Inflammatory macrophage treated with lipopolysaccharide for 1 hour (primary cell): ENCODE measurements at regions not wholly inside any gene's neighbourhood (a gene's known extent, or its start where the extent isn't known, plus 50 kb on each side); places are given as distances from the start of the nearest gene placed in this dataset.
"Not testable (repeated sequence)": the region's sequence is repeated elsewhere in the genome, so short reads cannot be mapped to it uniquely, and the experiment has no call there.

Experiments used
- DNase-seq, 2 donors: peaks; one replicate each; pipeline ENCODE4 v3.0.0-alpha.2; 2020 to 2022

- no peak for DNase-seq
These were observed 74.1 kb upstream of the IQSEC1 start for GRCh38 chr3:13147344-13147743.

DNA sequence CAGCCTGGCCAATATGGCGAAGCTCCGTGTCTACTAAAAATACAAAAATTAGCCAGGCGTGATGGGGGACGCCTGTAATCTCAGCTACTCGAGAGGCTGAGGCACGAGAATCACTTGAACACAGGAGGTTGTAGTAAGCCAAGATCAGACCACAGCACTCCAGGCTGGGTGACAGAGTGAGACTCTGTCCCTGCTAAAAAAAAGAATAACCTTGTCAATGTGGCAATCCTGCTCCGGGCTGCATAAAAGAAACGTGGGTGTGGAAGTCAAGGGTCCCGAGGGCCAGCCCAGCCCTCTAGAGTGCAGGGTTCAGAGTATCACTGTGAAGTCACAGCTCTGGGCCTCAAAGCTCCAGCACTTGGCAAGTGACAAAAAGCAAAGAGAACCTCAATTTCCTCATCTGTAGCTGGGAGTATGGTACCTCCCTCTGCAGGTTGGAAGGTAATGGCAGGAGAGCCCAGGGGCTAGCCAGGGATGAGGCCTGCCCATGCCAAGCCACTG is 73.5 kb upstream of the IQSEC1 start:
- no peak for DNase-seq

DNA sequence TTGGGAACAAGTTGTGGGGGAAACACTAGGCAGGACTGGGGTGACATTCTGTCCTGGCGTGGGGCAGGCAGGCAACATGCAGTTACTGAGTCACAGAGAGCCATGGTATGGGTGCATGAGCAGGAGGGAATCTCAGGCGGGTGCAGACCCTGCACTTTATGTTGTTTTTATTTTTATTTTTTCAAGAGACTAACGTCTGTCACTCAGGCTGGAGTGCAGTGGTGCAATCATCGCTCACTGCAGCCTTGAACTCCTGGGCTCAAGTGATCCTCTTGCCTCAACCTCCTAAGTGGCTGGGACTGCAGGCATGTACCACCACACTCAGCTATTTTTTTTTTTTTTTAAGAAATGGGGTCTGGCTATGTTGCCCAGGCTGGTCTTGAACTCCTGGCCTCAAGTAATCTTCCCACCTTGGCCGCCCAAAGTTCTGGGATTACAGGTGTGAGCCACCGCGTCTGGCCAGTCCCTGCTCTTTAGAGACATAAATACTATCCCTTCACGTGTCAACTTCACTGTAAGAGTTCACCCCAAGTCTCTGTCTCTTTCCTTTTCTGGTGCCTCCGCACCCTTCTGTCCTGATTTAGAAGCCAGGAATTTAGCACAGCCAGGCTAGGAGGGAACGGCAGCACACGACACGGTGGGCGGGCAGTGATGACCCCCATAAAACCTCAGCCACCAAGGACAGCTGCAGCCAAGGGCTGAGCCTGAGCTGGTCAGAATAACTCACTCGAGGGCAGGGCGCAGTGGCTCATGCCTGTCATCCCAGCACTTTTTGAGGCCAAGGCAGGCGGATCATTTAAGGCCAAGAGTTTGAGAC is 72.8 kb upstream of the IQSEC1 start:
- DNase-seq: no peak

GRCh38 chr3:13145131-13145825 is 72.0 kb upstream of the IQSEC1 start:
- no peak for DNase-seq

DNA sequence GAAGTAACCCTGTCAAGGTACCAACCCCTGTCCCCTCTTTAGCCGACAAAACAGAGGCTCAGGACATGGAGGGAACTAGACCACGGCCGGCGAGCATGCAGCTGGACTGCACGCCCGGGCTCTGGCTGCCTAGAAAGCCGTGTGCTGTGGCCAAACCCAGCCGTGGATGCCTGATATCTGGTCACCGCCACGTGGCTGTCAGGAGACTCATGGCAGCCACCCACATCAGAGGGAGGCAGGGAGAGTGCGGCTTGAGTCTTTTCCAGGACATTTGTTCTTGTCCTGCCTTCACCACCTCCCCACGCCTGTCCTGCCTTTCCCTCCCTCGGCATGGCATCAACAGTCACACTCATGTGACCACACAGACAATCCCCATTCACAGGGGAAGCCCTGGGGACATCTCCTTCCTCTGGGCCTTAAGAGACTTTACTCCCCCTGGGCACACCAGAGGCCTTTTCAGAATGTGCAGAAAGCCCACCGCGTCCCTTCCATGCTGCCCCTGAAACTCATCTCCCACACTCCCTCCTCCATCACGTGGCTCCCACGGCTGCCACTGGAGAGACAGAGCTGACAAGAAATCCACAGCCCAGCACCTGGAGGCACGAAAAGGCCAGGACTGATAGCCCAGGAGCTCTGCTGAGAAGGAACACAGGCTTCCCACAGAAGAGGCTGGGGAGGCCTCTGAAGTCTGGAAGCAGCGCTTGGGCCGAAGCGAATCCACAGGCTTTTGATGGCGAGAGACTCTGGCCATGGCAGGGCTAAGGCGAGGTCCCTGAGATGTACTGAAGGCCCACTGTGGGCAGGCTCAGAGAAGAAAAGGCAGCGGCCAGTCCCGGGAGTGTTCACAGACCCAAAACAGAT is 71.2 kb upstream of the IQSEC1 start:
- DNase-seq: no peak

- peak in 1 of 2 donors; percentile 2 for DNase-seq
These were observed 70.3 kb upstream of the IQSEC1 start for GRCh38 chr3:13143381-13144004.

GRCh38 chr3:13142552-13143380 is 69.5 kb upstream of the IQSEC1 start:
- DNase-seq: no peak

DNA sequence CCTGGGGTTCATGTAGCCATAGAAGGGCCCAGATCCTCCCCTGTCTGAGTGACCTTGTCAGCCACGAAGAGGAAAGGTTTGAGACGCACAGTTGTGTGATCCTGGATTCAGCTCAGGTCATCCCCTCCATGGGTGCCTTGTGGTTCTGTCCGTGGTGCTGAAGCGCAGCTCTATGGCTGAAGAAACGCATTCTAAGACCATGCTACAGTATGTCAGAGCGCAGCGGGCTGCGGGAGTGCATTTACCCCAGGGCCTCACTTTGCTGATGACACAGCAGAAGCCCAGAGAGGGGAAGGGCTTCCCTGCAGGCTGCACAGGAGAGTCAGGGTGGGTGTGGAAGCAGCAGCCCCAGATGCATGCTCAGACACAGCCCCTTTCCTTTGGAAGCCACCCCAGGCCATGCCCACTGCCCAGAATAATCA is 68.8 kb upstream of the IQSEC1 start:
- DNase-seq: peak in 1 of 2 donors; percentile 5

- no peak for DNase-seq
These were observed 68.0 kb upstream of the IQSEC1 start for GRCh38 chr3:13141183-13141582.

- no peak for DNase-seq
These were observed 67.4 kb upstream of the IQSEC1 start for GRCh38 chr3:13140596-13140995.

DNA sequence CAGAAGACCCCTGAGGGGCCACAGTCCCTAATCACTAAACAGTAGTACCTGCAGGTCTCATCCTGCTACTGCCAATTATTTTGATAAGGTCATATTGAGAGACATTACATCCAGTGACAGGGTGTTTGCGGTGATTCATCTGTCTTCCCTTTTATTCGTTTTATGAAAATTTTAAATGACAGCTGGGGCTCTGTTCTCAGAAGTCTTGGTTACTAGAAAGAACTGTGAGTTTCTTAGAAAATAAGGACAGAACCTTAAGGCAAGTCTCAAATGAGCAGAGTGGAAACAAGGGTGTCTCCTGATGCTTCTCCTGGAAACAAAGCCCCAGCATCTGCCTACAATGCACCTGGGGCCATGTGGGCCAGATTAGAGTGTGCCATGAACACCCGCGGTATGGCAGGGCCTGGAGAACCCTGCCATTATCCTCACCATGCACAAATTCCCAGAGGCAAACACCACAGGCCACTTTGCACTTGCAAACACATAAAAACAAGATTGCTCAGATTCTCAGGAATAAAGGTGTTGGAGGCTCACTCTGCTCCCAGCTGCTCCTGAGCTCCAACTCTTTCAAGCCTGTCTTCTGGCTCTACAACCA is 66.3 kb upstream of the IQSEC1 start:
- no peak for DNase-seq

DNA sequence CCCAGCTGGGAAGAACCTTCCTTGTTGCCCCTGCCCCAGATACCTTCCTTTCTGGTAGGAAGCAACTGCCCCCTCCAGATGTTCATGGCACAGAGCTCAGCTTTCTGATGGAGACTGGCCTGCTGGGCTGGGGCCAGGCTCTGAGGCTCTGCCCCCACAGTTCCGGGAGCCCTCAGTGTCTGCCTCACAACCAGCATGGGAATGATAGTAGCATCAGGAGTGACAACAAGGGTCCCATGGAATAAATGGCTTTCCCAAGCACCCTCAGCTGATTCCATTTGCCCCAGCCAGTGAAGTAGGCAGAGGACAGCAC is 65.6 kb upstream of the IQSEC1 start:
- no peak for DNase-seq

DNA sequence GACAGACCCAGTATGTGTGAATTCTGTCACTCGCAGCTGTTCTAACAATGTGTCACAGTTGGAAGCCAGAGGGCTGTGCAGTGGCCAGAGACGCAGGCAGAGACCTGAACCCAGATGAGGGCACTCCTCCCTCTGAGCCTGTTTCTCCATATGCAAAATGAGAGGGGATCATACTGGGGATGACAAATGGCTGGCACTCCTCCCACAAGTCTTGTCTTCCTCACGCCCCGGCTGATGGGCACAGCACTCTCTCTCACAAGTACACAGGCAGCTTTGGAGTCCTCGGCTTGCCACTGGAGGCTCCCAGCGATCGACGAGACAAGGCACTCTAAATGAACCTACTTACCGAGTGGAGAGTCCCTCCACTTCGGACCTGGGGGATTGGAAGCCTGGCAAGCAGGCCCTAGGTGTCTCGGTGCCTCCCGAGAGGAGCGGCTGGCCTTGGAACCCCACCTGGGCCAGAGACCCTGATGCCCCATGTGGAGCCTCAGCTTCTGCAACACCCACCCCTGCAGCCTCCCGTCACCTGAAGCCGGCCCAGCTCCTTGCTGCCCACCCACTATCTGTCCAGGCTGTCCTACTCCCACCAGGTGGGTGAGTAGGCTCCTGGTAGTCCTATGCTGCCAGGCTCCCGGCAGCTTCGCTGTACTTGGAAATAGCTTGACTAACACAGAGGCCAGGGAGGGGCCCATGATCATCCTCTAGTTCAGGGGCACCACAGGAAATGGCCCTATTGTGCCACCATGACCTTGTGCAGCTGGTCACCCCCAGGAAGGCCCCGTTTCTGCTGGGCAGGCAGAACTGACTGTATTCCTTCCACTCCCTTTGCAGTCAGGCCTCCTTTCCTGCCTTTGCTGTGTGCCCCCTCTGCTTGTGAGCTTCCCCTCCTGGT is 65.0 kb upstream of the IQSEC1 start:
- no peak for DNase-seq

GRCh38 chr3:13136848-13137247 is 63.6 kb upstream of the IQSEC1 start:
- not testable (repeated sequence) for DNase-seq

DNA sequence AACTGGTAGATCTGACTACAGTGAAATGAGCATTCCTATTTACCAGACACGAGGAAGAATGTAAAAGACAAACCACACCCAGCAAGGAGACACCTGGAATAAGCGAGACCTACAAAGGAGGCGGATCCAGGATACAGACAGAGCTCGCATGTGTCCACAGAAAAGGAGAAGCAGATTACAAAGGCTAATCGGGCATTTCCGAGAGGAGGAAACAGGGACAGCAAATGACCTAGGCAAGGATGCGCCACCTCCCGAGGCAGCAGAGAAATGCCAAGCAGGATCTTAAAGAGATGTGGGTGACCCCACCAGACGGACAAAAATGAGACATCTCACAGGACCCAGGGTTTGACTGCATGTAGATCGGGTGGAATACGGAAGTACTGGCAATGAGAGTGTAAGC is 63.2 kb upstream of the IQSEC1 start:
- DNase-seq: no peak

- DNase-seq: no peak
These were observed 62.6 kb upstream of the IQSEC1 start for GRCh38 chr3:13135811-13136321.

DNA sequence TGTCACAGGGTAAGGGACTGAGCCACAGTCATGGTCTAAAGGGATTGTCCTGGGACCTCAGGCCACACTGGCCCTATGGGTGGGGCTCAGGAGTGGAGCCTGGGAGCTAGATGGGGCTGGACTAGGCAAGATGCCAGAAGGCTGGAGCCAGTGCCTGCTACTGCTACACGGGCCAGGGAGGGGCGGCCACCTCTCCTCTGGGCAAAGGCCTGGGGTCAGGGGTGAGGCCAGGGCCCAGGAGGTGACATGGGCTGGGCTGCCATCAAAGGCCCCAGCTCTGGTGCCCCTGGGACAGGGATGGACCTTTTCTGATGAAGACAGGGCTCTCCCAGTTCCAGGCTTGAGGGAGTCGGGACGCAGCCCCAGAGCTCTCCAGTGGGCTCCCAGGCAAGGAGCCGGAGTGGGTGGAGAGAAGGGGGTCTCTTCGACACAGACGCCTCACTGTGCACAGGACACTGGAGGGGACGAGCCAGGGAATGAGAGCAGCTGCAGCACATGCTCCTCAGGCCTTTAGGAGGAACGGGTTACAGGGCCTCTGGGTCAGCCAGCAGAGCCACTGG is 62.1 kb upstream of the IQSEC1 start:
- no peak for DNase-seq

- DNase-seq: no peak
These were observed 61.6 kb upstream of the IQSEC1 start for GRCh38 chr3:13134879-13135206.

- no peak for DNase-seq
These were observed 61.1 kb upstream of the IQSEC1 start for GRCh38 chr3:13134166-13134878.
